ENCODE measurements at regions not wholly inside any gene's neighbourhood (a gene's known extent, or its start where the extent isn't known, plus 50 kb on each side); places are given as distances from the start of the nearest gene placed in this dataset.
"Not testable (repeated sequence)": the region's sequence is repeated elsewhere in the genome, so short reads cannot be mapped to it uniquely, and the experiment has no call there.

- Histone ChIP-seq H3K9me3 (ENCODE audit: control insufficient read depth, insufficient read depth, low read length) (no peaks in the 10 kb centered on the region), H3K27ac (ENCODE audit: low read length) (no peak overlapping the region), H3K36me3 (ENCODE audit: control insufficient read depth, insufficient read depth, low read length) (no peaks in the 10 kb centered on the region), H3K4me1 (ENCODE audit: control insufficient read depth, insufficient read depth, low read length) (no peaks in the 10 kb centered on the region), H3K4me3 (ENCODE audit: low read length) (no peak overlapping the region), H3K27me3 (ENCODE audit: control insufficient read depth, insufficient read depth, low read length) (no peaks in the 10 kb centered on the region)
- WGBS (ENCODE audit: insufficient coverage, insufficient read length) = no CpG with 5 or more reads among the region's 11 CpGs
- no peak for DNase-seq (ENCODE audit: low read depth, low spot score)
Observed at GRCh38 chrX:1700757-1701156, 85.9 kb downstream of the ASMT start.

- no CpG with 5 or more reads among the region's 15 CpGs for WGBS (ENCODE audit: insufficient coverage, insufficient read length)
- not testable (repeated sequence) for H3K27ac ChIP-seq (ENCODE audit: low read length); H3K4me3 ChIP-seq (ENCODE audit: low read length)
Observed at GRCh38 chrX:1701396-1701901, 86.6 kb downstream of the ASMT start.

GRCh38 chrX:1702142-1702541 lies 87.3 kb downstream of the ASMT start:
- DNase-seq (ENCODE audit: low read depth, low spot score); H3K27me3 ChIP-seq (ENCODE audit: control insufficient read depth, insufficient read depth, low read length); H3K27ac ChIP-seq (ENCODE audit: low read length); H3K4me3 ChIP-seq (ENCODE audit: low read length); H3K4me1 ChIP-seq (ENCODE audit: control insufficient read depth, insufficient read depth, low read length); H3K36me3 ChIP-seq (ENCODE audit: control insufficient read depth, insufficient read depth, low read length); H3K9me3 ChIP-seq (ENCODE audit: control insufficient read depth, insufficient read depth, low read length): not testable (repeated sequence)
- WGBS (ENCODE audit: insufficient coverage, insufficient read length) = no CpG with 5 or more reads among the region's 12 CpGs

More at GRCh38 chrX:1701396-1701901, 86.6 kb downstream of the ASMT start:
- not testable (repeated sequence) for H3K4me1 ChIP-seq (ENCODE audit: control insufficient read depth, insufficient read depth, low read length); H3K36me3 ChIP-seq (ENCODE audit: control insufficient read depth, insufficient read depth, low read length); DNase-seq (ENCODE audit: low read depth, low spot score); H3K27me3 ChIP-seq (ENCODE audit: control insufficient read depth, insufficient read depth, low read length); H3K9me3 ChIP-seq (ENCODE audit: control insufficient read depth, insufficient read depth, low read length)

GRCh38 chrX:1702557-1702956 lies 87.7 kb downstream of the ASMT start:
- H3K9me3 ChIP-seq (ENCODE audit: control insufficient read depth, insufficient read depth, low read length); DNase-seq (ENCODE audit: low read depth, low spot score); H3K36me3 ChIP-seq (ENCODE audit: control insufficient read depth, insufficient read depth, low read length); H3K27ac ChIP-seq (ENCODE audit: low read length); H3K4me3 ChIP-seq (ENCODE audit: low read length); H3K4me1 ChIP-seq (ENCODE audit: control insufficient read depth, insufficient read depth, low read length); H3K27me3 ChIP-seq (ENCODE audit: control insufficient read depth, insufficient read depth, low read length): not testable (repeated sequence)
- WGBS (ENCODE audit: insufficient coverage, insufficient read length) = no CpG with 5 or more reads among the region's 14 CpGs

GRCh38 chrX:1709277-1709676 lies 94.4 kb downstream of the ASMT start:
- H3K27me3 ChIP-seq (ENCODE audit: control insufficient read depth, insufficient read depth, low read length); H3K27ac ChIP-seq (ENCODE audit: low read length); H3K9me3 ChIP-seq (ENCODE audit: control insufficient read depth, insufficient read depth, low read length); H3K36me3 ChIP-seq (ENCODE audit: control insufficient read depth, insufficient read depth, low read length); H3K4me3 ChIP-seq (ENCODE audit: low read length); H3K4me1 ChIP-seq (ENCODE audit: control insufficient read depth, insufficient read depth, low read length); DNase-seq (ENCODE audit: low read depth, low spot score): not testable (repeated sequence)
- WGBS (ENCODE audit: insufficient coverage, insufficient read length) = no CpG with 5 or more reads among the region's 25 CpGs

- H3K4me3 ChIP-seq (ENCODE audit: low read length) = no peak overlapping the region
- no peaks in the 10 kb centered on the region for H3K9me3 ChIP-seq (ENCODE audit: control insufficient read depth, insufficient read depth, low read length)
- no CpG with 5 or more reads among the region's 2 CpGs for WGBS (ENCODE audit: insufficient coverage, insufficient read length)
- no peak for DNase-seq (ENCODE audit: low read depth, low spot score)
- H3K4me1 ChIP-seq (ENCODE audit: control insufficient read depth, insufficient read depth, low read length) = no peaks in the 10 kb centered on the region; the same call in 1 of the 2 replicates
- H3K36me3 ChIP-seq (ENCODE audit: control insufficient read depth, insufficient read depth, low read length) = no peaks in the 10 kb centered on the region
- no peaks in the 10 kb centered on the region for H3K27me3 ChIP-seq (ENCODE audit: control insufficient read depth, insufficient read depth, low read length)
- no peak overlapping the region for H3K27ac ChIP-seq (ENCODE audit: low read length)
Observed at GRCh38 chrX:1713296-1713695, 98.4 kb downstream of the ASMT start.

- no peak for DNase-seq (ENCODE audit: low read depth, low spot score)
- WGBS (ENCODE audit: insufficient coverage, insufficient read length) = no CpG with 5 or more reads among the region's 8 CpGs
- Histone ChIP-seq H3K9me3 (ENCODE audit: control insufficient read depth, insufficient read depth, low read length) (no peaks in the 10 kb centered on the region), H3K4me3 (ENCODE audit: low read length) (no peak overlapping the region), H3K27me3 (ENCODE audit: control insufficient read depth, insufficient read depth, low read length) (no peaks in the 10 kb centered on the region), H3K4me1 (ENCODE audit: control insufficient read depth, insufficient read depth, low read length) (no peaks in the 10 kb centered on the region; the same call in 1 of the 2 replicates), H3K27ac (ENCODE audit: low read length) (no peak overlapping the region), H3K36me3 (ENCODE audit: control insufficient read depth, insufficient read depth, low read length) (no peaks in the 10 kb centered on the region)
Observed at GRCh38 chrX:1717373-1717772, 102.5 kb downstream of the ASMT start.

GRCh38 chrX:1719270-1719669 lies 104.4 kb downstream of the ASMT start:
- Histone ChIP-seq H3K9me3 (ENCODE audit: control insufficient read depth, insufficient read depth, low read length) (no peaks in the 10 kb centered on the region), H3K27ac (ENCODE audit: low read length) (no peak overlapping the region), H3K4me3 (ENCODE audit: low read length) (no peak overlapping the region), H3K36me3 (ENCODE audit: control insufficient read depth, insufficient read depth, low read length) (no peaks in the 10 kb centered on the region), H3K4me1 (ENCODE audit: control insufficient read depth, insufficient read depth, low read length) (no peaks in the 10 kb centered on the region; the same call in 1 of the 2 replicates), H3K27me3 (ENCODE audit: control insufficient read depth, insufficient read depth, low read length) (no peaks in the 10 kb centered on the region)
- no CpG with 5 or more reads among the region's 2 CpGs for WGBS (ENCODE audit: insufficient coverage, insufficient read length)
- no peak for DNase-seq (ENCODE audit: low read depth, low spot score)

GRCh38 chrX:1720836-1721235 lies 106.0 kb downstream of the ASMT start:
- DNase-seq (ENCODE audit: low read depth, low spot score) = no peak
- WGBS (ENCODE audit: insufficient coverage, insufficient read length) = no CpG with 5 or more reads among the region's 3 CpGs
- Histone ChIP-seq H3K9me3 (ENCODE audit: control insufficient read depth, insufficient read depth, low read length) (no peaks in the 10 kb centered on the region), H3K27me3 (ENCODE audit: control insufficient read depth, insufficient read depth, low read length) (no peaks in the 10 kb centered on the region), H3K27ac (ENCODE audit: low read length) (no peak overlapping the region), H3K4me3 (ENCODE audit: low read length) (no peak overlapping the region), H3K36me3 (ENCODE audit: control insufficient read depth, insufficient read depth, low read length) (no peaks in the 10 kb centered on the region), H3K4me1 (ENCODE audit: control insufficient read depth, insufficient read depth, low read length) (no peaks in the 10 kb centered on the region; the same call in 1 of the 2 replicates)

GRCh38 chrX:1725472-1725871 lies 110.6 kb downstream of the ASMT start:
- DNase-seq (ENCODE audit: low read depth, low spot score) = no peak
- Histone ChIP-seq H3K4me3 (ENCODE audit: low read length) (no peak overlapping the region), H3K27me3 (ENCODE audit: control insufficient read depth, insufficient read depth, low read length) (no peaks in the 10 kb centered on the region), H3K9me3 (ENCODE audit: control insufficient read depth, insufficient read depth, low read length) (no peaks in the 10 kb centered on the region), H3K36me3 (ENCODE audit: control insufficient read depth, insufficient read depth, low read length) (no peaks in the 10 kb centered on the region), H3K4me1 (ENCODE audit: control insufficient read depth, insufficient read depth, low read length) (peaks cover 3% of the 10 kb centered on the region; the same call in 1 of the 2 replicates), H3K27ac (ENCODE audit: low read length) (no peak overlapping the region)
- no CpG with 5 or more reads among the region's 8 CpGs for WGBS (ENCODE audit: insufficient coverage, insufficient read length)

- no peaks in the 10 kb centered on the region for H3K36me3 ChIP-seq (ENCODE audit: control insufficient read depth, insufficient read depth, low read length)
- H3K4me3 ChIP-seq (ENCODE audit: low read length) = no peak overlapping the region
- DNase-seq (ENCODE audit: low read depth, low spot score) = no peak
- no peaks in the 10 kb centered on the region for H3K27me3 ChIP-seq (ENCODE audit: control insufficient read depth, insufficient read depth, low read length)
- no CpG with 5 or more reads among the region's 11 CpGs for WGBS (ENCODE audit: insufficient coverage, insufficient read length)
- no peak overlapping the region for H3K27ac ChIP-seq (ENCODE audit: low read length)
- no peaks in the 10 kb centered on the region for H3K9me3 ChIP-seq (ENCODE audit: control insufficient read depth, insufficient read depth, low read length)
- H3K4me1 ChIP-seq (ENCODE audit: control insufficient read depth, insufficient read depth, low read length) = peaks cover 3% of the 10 kb centered on the region; the same call in 1 of the 2 replicates
Observed at GRCh38 chrX:1727531-1728027, 112.7 kb downstream of the ASMT start.

Measured in iPS DF 6.9 (cell line).